ENCODE measurements at regions not wholly inside any gene's neighbourhood (a gene's known extent, or its start where the extent isn't known, plus 50 kb on each side); places are given as distances from the start of the nearest gene placed in this dataset.

- DNase-seq, result no peak
Measured at GRCh38 chr9:105921057-105921726, 226.9 kb downstream of the TMEM38B start.

DNA sequence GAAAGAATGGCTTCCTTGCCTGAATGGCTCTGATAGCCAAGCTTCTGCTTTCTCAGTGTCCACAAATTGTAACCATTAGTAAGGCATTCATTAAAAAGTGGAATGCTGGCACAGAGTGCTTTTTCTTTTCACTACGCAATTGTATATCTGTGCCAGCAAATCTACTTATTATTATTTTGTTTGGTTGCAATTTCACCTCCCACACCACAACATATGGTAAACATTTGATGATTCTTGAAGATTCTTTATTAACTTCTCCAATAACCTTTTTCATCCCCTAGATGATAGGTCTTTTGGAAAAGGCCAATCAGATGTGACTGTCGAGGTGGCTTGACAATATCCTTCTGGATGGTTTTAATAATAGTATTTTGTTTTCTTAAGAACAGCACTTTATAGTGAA, 234.1 kb downstream of the TMEM38B start:
- DNase-seq, result no peak

DNA sequence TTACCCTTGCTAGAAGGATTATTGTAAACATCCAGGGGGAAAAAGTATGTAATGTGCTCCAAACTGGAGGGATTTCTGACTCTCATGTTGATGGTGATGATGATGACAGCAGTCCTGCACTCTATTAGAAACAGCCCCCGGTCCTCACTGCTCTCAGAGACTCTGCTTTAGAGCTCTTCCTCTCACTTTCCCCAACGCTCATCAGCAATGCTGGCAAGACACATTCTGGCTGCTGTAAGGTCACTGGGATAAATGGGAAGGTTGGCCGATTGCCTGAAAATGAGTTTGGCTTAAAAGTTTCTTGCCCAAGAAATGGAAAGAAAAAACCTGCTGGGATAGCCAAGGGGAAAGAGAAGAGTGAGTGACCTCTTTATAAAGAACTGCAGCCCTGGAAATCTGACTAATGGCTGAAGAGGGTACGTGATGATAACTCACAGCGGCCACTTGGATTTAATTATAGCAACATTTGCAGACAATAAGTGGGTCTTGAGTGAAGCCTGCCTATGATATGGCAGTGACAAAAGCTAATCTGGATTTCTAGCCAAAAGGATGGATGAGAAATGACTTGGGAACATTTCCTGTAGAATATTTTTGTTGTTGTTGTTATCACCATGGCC, 235.8 kb downstream of the TMEM38B start:
- DNase-seq, result no peak

- no peak for DNase-seq
Measured at GRCh38 chr9:105932276-105932675, 237.9 kb downstream of the TMEM38B start.

DNA sequence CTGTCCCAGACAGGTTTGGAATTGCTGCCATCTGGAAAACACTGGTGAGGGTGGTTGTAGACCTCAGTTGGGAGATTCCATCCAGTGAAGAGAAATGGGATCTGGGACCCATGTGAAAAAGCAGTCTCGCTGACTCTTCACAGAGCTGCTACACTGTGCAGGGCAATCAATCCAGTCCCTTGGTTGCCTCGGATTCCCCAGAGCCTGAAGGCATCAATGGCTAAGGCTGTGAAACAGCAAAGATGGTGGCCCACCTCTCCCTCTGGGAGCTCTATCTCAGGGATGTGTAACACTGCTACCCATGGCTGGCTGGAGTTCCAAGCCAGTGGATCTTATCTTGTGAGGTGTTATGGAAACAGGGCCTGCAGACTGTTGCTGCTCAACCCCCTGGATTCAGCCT, 256.1 kb downstream of the TMEM38B start:
- no peak for DNase-seq

- no peak for DNase-seq
Measured at GRCh38 chr9:105950894-105951293, 256.6 kb downstream of the TMEM38B start.

DNA sequence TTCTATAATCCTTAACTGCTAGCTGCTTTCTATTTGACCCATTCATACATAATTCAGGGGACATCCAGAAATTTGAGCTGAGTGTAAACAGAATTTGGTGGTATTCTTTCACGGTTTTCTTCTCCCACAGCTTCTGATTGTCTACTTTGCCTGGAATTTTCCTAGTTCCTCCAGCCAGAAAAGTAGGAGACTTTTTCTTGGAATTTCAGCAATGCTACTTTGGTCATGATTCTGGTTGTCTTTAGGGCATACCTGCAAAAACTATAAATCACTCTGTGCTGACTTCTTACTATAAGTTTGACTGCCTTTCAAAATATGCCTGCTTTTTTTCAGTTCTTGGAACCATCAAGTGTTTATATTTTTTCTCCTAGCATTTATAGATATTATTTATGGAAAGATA, 260.2 kb downstream of the TMEM38B start:
- DNase-seq, result no peak

GRCh38 chr9:105957830-105958229, 263.5 kb downstream of the TMEM38B start:
- DNase-seq, result peak; percentile 21

GRCh38 chr9:105958587-105958986, 264.2 kb downstream of the TMEM38B start:
- DNase-seq, result no peak

DNA sequence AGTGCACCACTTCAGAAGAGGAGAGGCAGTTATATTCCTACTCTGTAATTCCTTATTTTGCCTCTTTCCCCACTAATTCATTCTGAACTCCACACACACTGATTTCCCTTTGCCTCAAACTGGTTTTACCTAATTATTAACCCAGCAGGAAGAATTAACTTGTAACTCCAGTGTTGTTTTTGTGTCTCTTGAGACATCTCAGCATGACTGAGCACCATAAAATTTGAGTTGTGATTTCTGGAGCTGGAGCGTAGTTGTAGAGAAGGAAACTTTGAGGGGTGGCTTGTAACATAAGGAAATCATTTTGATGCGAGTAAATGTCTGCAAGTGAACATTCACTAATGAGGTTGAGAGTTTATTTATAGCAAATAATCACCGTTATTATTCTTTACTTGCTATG, 265.2 kb downstream of the TMEM38B start:
- DNase-seq, result peak; percentile 47

- peak; percentile 47 for DNase-seq
Measured at GRCh38 chr9:105963343-105964099, 269.2 kb downstream of the TMEM38B start.

DNA sequence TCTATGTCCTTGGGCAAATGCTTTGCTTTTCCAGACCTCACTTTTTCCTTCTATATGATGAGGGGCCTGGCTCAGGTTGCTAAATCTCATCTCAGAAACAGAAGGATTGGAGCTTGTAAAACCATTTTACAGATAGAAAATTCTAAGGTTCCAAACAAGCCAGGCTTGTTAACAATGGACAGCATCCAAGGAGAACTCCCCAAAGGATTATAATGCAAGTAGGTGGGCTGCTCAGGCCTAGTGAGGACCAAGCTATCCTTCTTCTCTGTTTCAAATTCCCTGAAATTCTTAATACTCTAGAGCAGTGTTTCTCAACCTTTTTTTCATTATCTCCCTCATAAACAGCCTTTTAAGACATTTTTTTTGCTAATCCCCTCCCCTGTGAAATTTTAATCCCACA, 269.8 kb downstream of the TMEM38B start:
- DNase-seq, result no peak

GRCh38 chr9:105966834-105967233, 272.5 kb downstream of the TMEM38B start:
- DNase-seq, result no peak

- DNase-seq, result no peak
Measured at GRCh38 chr9:105967248-105967647, 272.9 kb downstream of the TMEM38B start.

DNA sequence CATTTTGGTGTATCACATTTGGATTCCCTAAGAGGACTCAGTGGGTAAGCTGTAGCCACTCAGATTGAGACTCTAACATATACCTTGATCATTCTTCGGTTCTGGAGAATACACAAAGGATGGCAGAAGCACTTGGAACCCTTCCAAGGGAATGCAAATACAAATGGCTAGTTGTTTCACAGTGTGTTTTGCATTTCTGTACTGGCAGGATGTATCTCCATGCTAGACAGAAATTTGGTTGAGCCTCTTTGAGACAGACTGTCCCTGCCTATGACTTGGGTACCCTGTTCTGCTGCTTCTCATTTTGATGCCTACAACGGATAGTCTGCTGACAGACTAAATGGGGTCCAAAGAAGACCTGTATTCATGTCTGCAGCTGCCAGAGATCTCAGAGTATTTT, 273.5 kb downstream of the TMEM38B start:
- DNase-seq, result no peak

DNA sequence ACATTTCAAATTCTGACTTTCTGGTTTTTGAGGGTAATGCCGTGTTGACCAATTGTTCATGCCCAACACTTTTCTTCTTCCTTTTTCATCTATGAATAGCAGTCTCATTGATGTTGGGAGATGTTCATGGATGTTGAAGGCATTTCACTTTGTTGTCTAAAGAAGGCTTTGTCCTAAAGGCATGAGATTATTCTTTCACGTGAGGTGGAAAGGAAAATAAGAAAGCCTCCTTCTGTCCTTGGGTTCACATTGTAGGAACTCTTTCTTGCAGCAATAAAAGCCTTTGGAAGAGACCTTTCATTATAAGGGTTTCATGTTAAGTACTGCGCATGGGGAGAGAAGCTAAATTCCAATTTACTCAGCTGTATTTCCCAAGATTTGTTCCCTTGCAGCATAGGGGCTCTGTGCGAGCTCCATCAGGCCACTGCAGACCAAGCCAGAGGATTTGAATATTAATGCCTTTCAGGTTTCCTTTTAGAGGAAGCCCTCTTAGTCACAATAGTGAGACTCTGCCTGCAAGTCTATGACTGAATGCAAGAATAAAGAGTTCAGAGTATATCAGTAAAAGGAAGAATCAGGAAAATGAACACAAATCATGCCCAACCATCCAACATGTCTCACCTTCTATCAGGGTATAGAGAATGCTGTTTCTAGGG, 274.6 kb downstream of the TMEM38B start:
- no peak for DNase-seq

DNA sequence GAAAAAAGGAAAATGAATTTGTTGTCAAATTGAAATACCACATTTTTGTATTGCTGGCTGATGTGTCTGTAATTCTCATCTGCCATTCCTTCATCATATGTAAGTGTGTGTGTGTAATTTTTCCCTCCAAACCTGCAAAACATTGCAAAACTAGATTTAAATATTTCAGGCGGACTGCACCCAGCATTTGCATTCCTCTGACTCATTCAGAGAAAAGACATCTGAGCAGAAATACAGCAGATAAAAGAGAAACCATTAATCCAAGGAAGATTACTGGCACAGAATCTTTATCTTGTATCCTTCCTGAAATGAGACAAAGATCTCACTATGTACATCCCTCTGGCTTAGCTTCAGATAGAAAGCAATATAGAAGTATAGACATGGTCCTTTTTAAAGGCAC, 275.3 kb downstream of the TMEM38B start:
- no peak for DNase-seq

DNA sequence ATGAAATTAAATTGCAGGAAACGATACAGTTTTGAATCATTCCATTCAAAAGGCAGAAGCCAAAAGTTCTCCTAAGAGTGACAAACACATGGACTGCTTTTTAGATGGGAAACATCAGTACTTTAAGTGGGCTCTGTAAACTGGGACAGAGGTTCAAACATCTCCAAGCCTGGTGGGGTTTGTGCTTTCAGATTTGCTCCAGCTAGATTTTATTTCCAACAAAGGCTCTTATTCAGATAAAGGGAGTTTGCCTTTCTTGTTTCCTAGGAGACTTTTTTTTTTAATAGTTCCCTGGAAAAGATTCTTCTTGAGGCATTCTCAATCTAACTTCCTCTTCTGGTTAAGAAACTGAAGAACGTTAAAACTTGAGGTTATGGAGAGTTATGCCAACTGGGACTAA, 277.6 kb downstream of the TMEM38B start:
- no peak for DNase-seq

DNA sequence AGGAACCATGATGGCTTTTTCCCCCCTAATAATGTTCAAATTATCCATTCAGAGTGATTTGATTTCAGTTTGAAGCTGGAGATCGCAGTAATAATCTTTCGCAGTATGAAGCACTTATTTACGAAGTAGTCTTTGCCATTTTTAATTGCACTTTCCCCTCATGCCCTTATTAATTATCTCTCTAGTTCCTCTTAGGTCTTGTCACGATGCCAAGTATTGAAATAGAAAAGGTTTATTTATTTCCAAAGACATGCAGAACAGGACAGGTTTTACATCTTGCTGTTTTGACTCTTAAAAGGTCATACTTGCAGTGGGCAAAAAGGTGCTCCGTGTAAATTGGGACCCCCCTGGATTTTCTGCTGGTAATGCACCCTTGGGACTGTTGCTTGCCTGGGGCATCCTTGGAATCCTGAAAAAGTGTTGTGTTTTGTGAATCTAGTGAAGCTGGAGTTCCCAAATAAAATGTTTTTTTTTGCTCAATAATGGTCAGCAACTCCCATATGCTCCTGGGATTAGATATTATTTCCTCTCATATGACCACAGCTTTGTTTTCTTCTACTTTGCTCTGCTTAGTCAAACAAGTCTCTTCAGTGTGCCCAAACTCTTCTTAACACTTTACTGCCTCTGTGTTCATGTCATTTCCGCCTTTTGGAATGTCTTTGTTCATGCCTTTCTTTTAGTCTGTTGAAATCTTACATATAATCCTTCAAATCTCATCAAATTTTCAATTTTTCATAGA, 278.3 kb downstream of the TMEM38B start:
- DNase-seq, result no peak

DNA sequence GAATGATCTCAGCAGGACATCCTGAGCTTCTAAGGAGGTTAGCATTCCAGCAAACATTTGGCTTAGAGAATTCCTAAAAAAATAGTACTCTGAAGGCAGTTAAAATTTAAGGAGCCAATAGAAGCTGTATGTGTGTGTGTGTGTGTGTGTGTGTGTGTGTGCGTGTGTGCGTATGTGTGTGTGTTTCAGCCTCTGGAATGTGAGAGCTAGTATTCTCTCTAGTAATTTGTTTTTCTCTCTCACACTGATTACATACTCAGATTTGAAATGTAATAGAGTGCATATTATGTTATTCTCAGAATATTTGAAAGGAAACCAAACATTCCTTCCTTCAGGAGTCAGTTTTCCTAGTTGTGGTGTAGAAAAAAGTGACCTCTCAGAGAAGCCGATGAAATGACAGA, 279.6 kb downstream of the TMEM38B start:
- DNase-seq, result no peak

DNA sequence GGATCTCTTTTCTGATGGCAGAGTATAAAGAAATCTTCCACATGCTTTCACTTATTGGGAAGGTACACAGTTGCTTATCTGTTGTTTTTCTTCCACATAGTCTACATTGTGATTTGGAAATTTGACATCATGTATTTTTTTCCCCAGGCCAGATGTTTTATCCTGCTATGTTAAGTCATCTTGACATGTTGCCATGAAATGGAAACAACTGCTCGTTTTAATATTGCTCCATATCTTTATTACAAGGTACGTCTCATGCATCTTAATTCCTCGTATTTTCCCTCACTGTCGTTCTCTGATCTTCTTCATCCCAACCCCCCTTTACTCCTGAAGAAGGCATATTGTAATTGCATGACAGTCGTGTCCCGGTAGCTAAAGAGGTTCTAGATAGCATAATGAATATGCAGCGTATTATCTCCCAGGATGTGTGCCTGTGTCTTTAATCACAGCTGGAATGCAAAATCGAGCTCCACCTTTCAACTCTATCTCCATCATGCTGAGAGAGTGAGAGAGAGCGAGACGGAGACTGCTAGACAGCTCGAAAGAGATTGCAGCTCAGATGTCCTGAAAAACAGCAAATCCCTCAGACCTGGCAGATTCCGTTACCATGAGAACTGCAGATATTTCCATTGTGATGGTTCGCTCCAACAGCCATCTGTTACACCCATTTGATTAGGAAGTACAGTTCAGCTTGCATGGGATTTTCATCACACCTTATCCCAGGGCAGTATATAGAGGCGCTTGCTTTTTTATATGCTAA, 281.7 kb downstream of the TMEM38B start:
- no peak for DNase-seq

GRCh38 chr9:105978336-105978735, 284.0 kb downstream of the TMEM38B start:
- DNase-seq, result no peak

Measured in kidney glomerular epithelial cell (primary cell).